ENCODE measurements at regions not wholly inside any gene's neighbourhood (a gene's known extent, or its start where the extent isn't known, plus 50 kb on each side); places are given as distances from the start of the nearest gene placed in this dataset.

- no peaks in the 10 kb centered on the region for H3K27me3 ChIP-seq (ENCODE audit: insufficient read depth, low read length, poor library complexity)
- H4K20me1 ChIP-seq (ENCODE audit: insufficient read depth, low read length) = no peaks in the 10 kb centered on the region
- H3K79me2 ChIP-seq (ENCODE audit: insufficient read depth, low read length) = no peaks in the 10 kb centered on the region
- no peak overlapping the region for H3K4me3 ChIP-seq (ENCODE audit: low read depth in 1 of 2, low read length in 2 of 2)
- no peak for ATAC-seq (ENCODE audit: insufficient read depth, low read depth)
- DNase-seq = no peak
- TF ChIP-seq, protein P1, sequence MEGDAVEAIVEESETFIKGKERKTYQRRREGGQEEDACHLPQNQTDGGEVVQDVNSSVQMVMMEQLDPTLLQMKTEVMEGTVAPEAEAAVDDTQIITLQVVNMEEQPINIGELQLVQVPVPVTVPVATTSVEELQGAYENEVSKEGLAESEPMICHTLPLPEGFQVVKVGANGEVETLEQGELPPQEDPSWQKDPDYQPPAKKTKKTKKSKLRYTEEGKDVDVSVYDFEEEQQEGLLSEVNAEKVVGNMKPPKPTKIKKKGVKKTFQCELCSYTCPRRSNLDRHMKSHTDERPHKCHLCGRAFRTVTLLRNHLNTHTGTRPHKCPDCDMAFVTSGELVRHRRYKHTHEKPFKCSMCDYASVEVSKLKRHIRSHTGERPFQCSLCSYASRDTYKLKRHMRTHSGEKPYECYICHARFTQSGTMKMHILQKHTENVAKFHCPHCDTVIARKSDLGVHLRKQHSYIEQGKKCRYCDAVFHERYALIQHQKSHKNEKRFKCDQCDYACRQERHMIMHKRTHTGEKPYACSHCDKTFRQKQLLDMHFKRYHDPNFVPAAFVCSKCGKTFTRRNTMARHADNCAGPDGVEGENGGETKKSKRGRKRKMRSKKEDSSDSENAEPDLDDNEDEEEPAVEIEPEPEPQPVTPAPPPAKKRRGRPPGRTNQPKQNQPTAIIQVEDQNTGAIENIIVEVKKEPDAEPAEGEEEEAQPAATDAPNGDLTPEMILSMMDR (IDR thresholded peaks at IDR 0.05; ENCODE audit: borderline replicate concordance, extremely low read depth, low read length, poor library complexity, severe bottlenecking) = no peak
- TF ChIP-seq EZH2 (IDR thresholded peaks at IDR 0.05; ENCODE audit: borderline replicate concordance, low read depth, low read length, severe bottlenecking) = no peak
- no peaks in the 10 kb centered on the region for H3K36me3 ChIP-seq (ENCODE audit: insufficient read depth, low read length)
- H3K9ac ChIP-seq (ENCODE audit: low read depth, low read length) = no peak overlapping the region
- no peaks in the 10 kb centered on the region for H3K4me1 ChIP-seq (ENCODE audit: insufficient read depth, low read length)
- no peak overlapping the region for H3K4me2 ChIP-seq (ENCODE audit: insufficient read depth, low read length)
- H3K9me3 ChIP-seq (ENCODE audit: insufficient read depth, low read length, severe bottlenecking) = no peaks in the 10 kb centered on the region
- no peak overlapping the region for H2AFZ ChIP-seq (ENCODE audit: low read depth, low read length)
- no peak overlapping the region for H3K27ac ChIP-seq (ENCODE audit: low read length)
These were observed 139.5 kb upstream of the SLC28A3 start for GRCh38 chr9:84480071-84480470.

DNA sequence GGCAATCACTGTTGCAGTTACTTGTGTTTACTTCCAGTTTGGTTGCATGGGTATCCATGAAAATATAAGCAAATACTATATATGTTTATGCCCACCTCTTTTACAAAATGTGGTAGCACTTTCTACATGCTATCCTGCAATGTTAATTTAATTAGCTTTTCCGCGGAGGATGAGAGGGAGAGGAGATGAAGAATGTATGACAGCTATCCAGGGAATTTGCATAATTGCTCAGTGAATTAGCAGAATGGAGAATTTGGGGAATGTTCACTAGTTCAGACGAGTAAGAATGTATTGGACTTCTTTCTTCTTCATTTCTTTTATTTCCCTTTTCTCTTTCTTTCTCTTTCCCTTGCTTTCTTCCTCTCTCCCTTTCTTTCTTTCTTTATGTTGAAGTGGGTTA lies 140.7 kb upstream of the SLC28A3 start:
- no peaks in the 10 kb centered on the region for H3K36me3 ChIP-seq (ENCODE audit: insufficient read depth, low read length)
- no peak overlapping the region for H2AFZ ChIP-seq (ENCODE audit: low read depth, low read length)
- no peaks in the 10 kb centered on the region for H3K9me3 ChIP-seq (ENCODE audit: insufficient read depth, low read length, severe bottlenecking)
- no peaks in the 10 kb centered on the region for H3K4me1 ChIP-seq (ENCODE audit: insufficient read depth, low read length)
- H3K79me2 ChIP-seq (ENCODE audit: insufficient read depth, low read length) = no peaks in the 10 kb centered on the region
- no peak overlapping the region for H3K9ac ChIP-seq (ENCODE audit: low read depth, low read length)
- no peak for ATAC-seq (ENCODE audit: insufficient read depth, low read depth)
- H3K4me2 ChIP-seq (ENCODE audit: insufficient read depth, low read length) = no peak overlapping the region
- H3K27me3 ChIP-seq (ENCODE audit: insufficient read depth, low read length, poor library complexity) = no peaks in the 10 kb centered on the region
- no peaks in the 10 kb centered on the region for H4K20me1 ChIP-seq (ENCODE audit: insufficient read depth, low read length)
- TF ChIP-seq, protein P1 (IDR thresholded peaks at IDR 0.05; ENCODE audit: borderline replicate concordance, extremely low read depth, low read length, poor library complexity, severe bottlenecking) = no peak
- TF ChIP-seq EZH2 (IDR thresholded peaks at IDR 0.05; ENCODE audit: borderline replicate concordance, low read depth, low read length, severe bottlenecking) = no peak
- H3K27ac ChIP-seq (ENCODE audit: low read length) = no peak overlapping the region
- DNase-seq = no peak
- no peak overlapping the region for H3K4me3 ChIP-seq (ENCODE audit: low read depth in 1 of 2, low read length in 2 of 2)

GRCh38 chr9:84481636-84482218 lies 141.2 kb upstream of the SLC28A3 start:
- Histone ChIP-seq H3K4me2 (ENCODE audit: insufficient read depth, low read length) (no peak overlapping the region), H3K79me2 (ENCODE audit: insufficient read depth, low read length) (no peaks in the 10 kb centered on the region), H3K27ac (ENCODE audit: low read length) (no peak overlapping the region), H3K27me3 (ENCODE audit: insufficient read depth, low read length, poor library complexity) (no peaks in the 10 kb centered on the region), H3K4me3 (ENCODE audit: low read depth in 1 of 2, low read length in 2 of 2) (no peak overlapping the region), H3K9me3 (ENCODE audit: insufficient read depth, low read length, severe bottlenecking) (no peaks in the 10 kb centered on the region), H3K9ac (ENCODE audit: low read depth, low read length) (no peak overlapping the region), H3K4me1 (ENCODE audit: insufficient read depth, low read length) (no peaks in the 10 kb centered on the region), H3K36me3 (ENCODE audit: insufficient read depth, low read length) (no peaks in the 10 kb centered on the region), H2AFZ (ENCODE audit: low read depth, low read length) (no peak overlapping the region), H4K20me1 (ENCODE audit: insufficient read depth, low read length) (no peaks in the 10 kb centered on the region)
- TF ChIP-seq, protein P1 (IDR thresholded peaks at IDR 0.05; ENCODE audit: borderline replicate concordance, extremely low read depth, low read length, poor library complexity, severe bottlenecking) = no peak
- no peak for TF ChIP-seq EZH2 (IDR thresholded peaks at IDR 0.05; ENCODE audit: borderline replicate concordance, low read depth, low read length, severe bottlenecking)
- ATAC-seq (ENCODE audit: insufficient read depth, low read depth) (no peak), DNase-seq (no peak)
